A549 (cell line): ENCODE measurements at regions not wholly inside any gene's neighbourhood (a gene's known extent, or its start where the extent isn't known, plus 50 kb on each side); places are given as distances from the start of the nearest gene placed in this dataset.

Experiments
- ATAC-seq, 2 experiments: fragments of 200-7000 bp in 1 of 2; fragments of >200 bp in 1 of 2; cut with Nextera tagmentation in 1 of 2; cut with Tn5 transposase in 1 of 2; 3 replicates each; pipeline versions ENCODE4 v1.8.0 to v1.9.1; 2018 to 2020; ENCODE audit warnings: mild to moderate bottlenecking in 1 of 2, moderate library complexity in 1 of 2
- CTCF ChIA-PET: fragments of 300-600 bp; sonication (Branson Sonifier 250); formaldehyde crosslinking; extraction: SDS; loops from one replicate; lab custom pipeline; 2021; ENCODE audit warnings: antibody characterized with exemption, inconsistent platforms; lab: Yijun Ruan, JAX
- POLR2A ChIA-PET: fragments of 350-600 bp; formaldehyde crosslinking; extraction: SDS; loops from one replicate; lab custom pipeline; 2021; ENCODE audit warnings: antibody characterized with exemption, inconsistent platforms; lab: Yijun Ruan, JAX
- DNase-seq, 2 experiments: peaks; one replicate each; pipeline versions ENCODE4 v3.0.0 to v3.0.0-alpha.2; 2011 to 2016; ENCODE audit warnings: low read depth in 1 of 2, low spot score in 1 of 2
- FAIRE-seq: peaks from 2 replicates; lab custom pipeline; 2011; peaks lifted over from hg19 to GRCh38; lab: Jason Lieb, UNC
- H3K27ac ChIP-seq, 2 experiments: fragments of >200 bp; sonication (Bioruptor Twin); formaldehyde crosslinking; 3 replicates each; pipeline ENCODE4 v1.5.1; 2016 to 2017
- H3K4me1 ChIP-seq: fragments of >200 bp; sonication (Bioruptor Twin); formaldehyde crosslinking; 3 replicates; pipeline ENCODE4 v1.6.1; 2016
- H3K4me2 ChIP-seq: fragments of >200 bp; sonication (Bioruptor Twin); formaldehyde crosslinking; 3 replicates; pipeline ENCODE4 v1.6.1; 2016
- H3K4me3 ChIP-seq: fragments of >200 bp; sonication (Bioruptor Twin); formaldehyde crosslinking; 3 replicates; pipeline ENCODE4 v1.5.1; 2016
- H3K9me3 ChIP-seq: fragments of >200 bp; sonication (Bioruptor Twin); formaldehyde crosslinking; 3 replicates; pipeline ENCODE4 v1.6.1; 2016
- BCL3 ChIP-seq: fragments of >200 bp; sonication (Bioruptor Twin); formaldehyde crosslinking; IDR thresholded peaks from 3 replicates; pipeline ENCODE4 v1.6.1; 2016
- CEBPB ChIP-seq, 2 experiments: fragments of >200 bp in 1 of 2; sonication (Bioruptor Twin) in 1 of 2; formaldehyde crosslinking in 1 of 2; IDR thresholded peaks; 2 replicates each; pipeline ENCODE4 v1.6.1; 2012 to 2016
- ELK1 ChIP-seq: fragments of 150-350 bp; IDR thresholded peaks from 2 replicates; pipeline ENCODE4 v1.6.1; 2014; ENCODE audit warnings: low read depth, mild to moderate bottlenecking, low read length
- FOSB ChIP-seq: fragments of 250-450 bp; sonication (Bioruptor Pico); IDR thresholded peaks from 2 replicates; pipeline ENCODE4 v1.5.0; 2020; ENCODE audit warnings: mild to moderate bottlenecking, moderate library complexity
- HES2 ChIP-seq: fragments of >200 bp; sonication (Bioruptor Twin); formaldehyde crosslinking; IDR thresholded peaks from 2 replicates; pipeline ENCODE4 v1.6.1; 2016
- JUN ChIP-seq, 2 experiments: fragments of >200 bp; sonication (Bioruptor Twin); formaldehyde crosslinking; IDR thresholded peaks; 2 replicates in 1 of 2; 3 replicates in 1 of 2; pipeline ENCODE4 v1.6.1; 2016 to 2017
- JUNB ChIP-seq: fragments of >200 bp; sonication (Bioruptor Twin); formaldehyde crosslinking; IDR thresholded peaks from 2 replicates; pipeline ENCODE4 v1.6.1; 2016
- MAX ChIP-seq: IDR thresholded peaks from 2 replicates; pipeline ENCODE4 v1.6.1; 2012
- NPAS2 ChIP-seq: fragments of 250-450 bp; sonication (Bioruptor Pico); IDR thresholded peaks from 2 replicates; pipeline ENCODE4 v1.8.0; 2022; ENCODE audit warnings: mild to moderate bottlenecking, moderate library complexity, borderline replicate concordance
- NR3C1 ChIP-seq: fragments of >200 bp; sonication (Bioruptor Twin); formaldehyde crosslinking; IDR thresholded peaks from 3 replicates; pipeline ENCODE4 v1.6.1; 2017
- POLR2AphosphoS2 ChIP-seq: conservative IDR thresholded peaks from 2 replicates; pipeline ENCODE4 v1.6.1; 2012; ENCODE audit warnings: low read length, improper control_type of control experiment, inconsistent platforms
- RAD21 ChIP-seq, 2 experiments: fragments of >200 bp in 1 of 2; sonication (Bioruptor Twin) in 1 of 2; formaldehyde crosslinking in 1 of 2; IDR thresholded peaks in 1 of 2; conservative IDR thresholded peaks in 1 of 2; 2 replicates in 1 of 2; 3 replicates in 1 of 2; pipeline ENCODE4 v1.6.1; 2012 to 2018; ENCODE audit warnings: inconsistent platforms in 1 of 2
- RARB ChIP-seq: fragments of 250-450 bp; sonication (Bioruptor Pico); IDR thresholded peaks from 2 replicates; pipeline ENCODE4 v1.8.0; 2021; ENCODE audit warnings: mild to moderate bottlenecking, moderate library complexity
- RCOR1 ChIP-seq: fragments of 150-350 bp; IDR thresholded peaks from 2 replicates; pipeline ENCODE4 v1.6.1; 2014; ENCODE audit warnings: antibody characterized with exemption, low read length, low read depth
- RNF2 ChIP-seq: fragments of 200-600 bp; sonication (generic); IDR thresholded peaks from 2 replicates; pipeline ENCODE4 v1.6.1; 2016; ENCODE audit warnings: low read depth, mild to moderate bottlenecking, antibody characterized with exemption, moderate library complexity, borderline replicate concordance
- SMC3 ChIP-seq: fragments of >200 bp; sonication (Bioruptor Twin); formaldehyde crosslinking; IDR thresholded peaks from 3 replicates; pipeline ENCODE4 v1.6.1; 2018; ENCODE audit warnings: inconsistent platforms
- SREBF2 ChIP-seq: fragments of 450-650 bp; IDR thresholded peaks from 2 replicates; pipeline ENCODE4 v1.6.1; 2014; ENCODE audit warnings: mild to moderate bottlenecking, moderate library complexity
- TP53 ChIP-seq: fragments of 250-450 bp; sonication (Bioruptor Pico); IDR thresholded peaks from 2 replicates; pipeline ENCODE4 v1.5.0; 2021; ENCODE audit warnings: mild to moderate bottlenecking, moderate library complexity
- ZC3H11A ChIP-seq: fragments of 450-650 bp; IDR thresholded peaks from 2 replicates; pipeline ENCODE4 v1.6.1; 2014; ENCODE audit warnings: antibody characterized with exemption, mild to moderate bottlenecking
- ZFP36 ChIP-seq: fragments of 450-650 bp; IDR thresholded peaks from 2 replicates; pipeline ENCODE4 v1.6.1; 2014; ENCODE audit warnings: borderline replicate concordance; ENCODE audit not compliant: partially characterized antibody
- ZSCAN20 ChIP-seq: fragments of 250-450 bp; sonication (Bioruptor Pico); IDR thresholded peaks from 2 replicates; pipeline ENCODE4 v1.8.0; 2022; ENCODE audit warnings: mild to moderate bottlenecking, moderate library complexity
- WGBS: methylation state at CpG from one replicate; pipeline ENCODE4 v1.1.6; 2017; ENCODE audit errors: missing lambda C conversion rate; 5-methylcytosine and 5-hydroxymethylcytosine counted together

GRCh38 chr3:170734735-170735065 lies 135.3 kb downstream of the RPL22L1 start:
- DNase-seq = no peak
- ATAC-seq = no peak
- Histone ChIP-seq H3K4me1 (no peaks in the 10 kb centered on the region), H3K27ac (no peak overlapping the region), H3K4me2 (no peak overlapping the region), H3K9me3 (no peaks in the 10 kb centered on the region), H3K4me3 (no peak overlapping the region)
- ChIA-PET POLR2A (no interaction called here), CTCF (no interaction called here)
- TF ChIP-seq RARB (CRISPR knock-in tag) (no peak), NPAS2 (no peak), BCL3 (no peak), TP53 (CRISPR knock-in tag) (no peak), FOSB (CRISPR knock-in tag) (no peak), SREBF2 (no peak), CEBPB (IDR thresholded peaks at IDR 0.05) (no peak)
- 78% methylated on average over 1 of the region's 1 CpG for WGBS
- no peak for FAIRE-seq

GRCh38 chr3:170734043-170734734 lies 135.8 kb downstream of the RPL22L1 start:
- ChIA-PET POLR2A (no interaction called here), CTCF (no interaction called here)
- no peak overlapping the region for H3K27ac ChIP-seq
- TF ChIP-seq ZSCAN20 (CRISPR knock-in tag) (no peak), HES2 (no peak), RAD21 (conservative IDR thresholded peaks at IDR 0.05 in 1 of 2, IDR thresholded peaks at IDR 0.05 in 1 of 2) (no peak), JUNB (no peak), JUN (IDR thresholded peaks at IDR 0.05) (no peak), RNF2 (no peak), ZC3H11A (no peak), NR3C1 (no peak), POLR2AphosphoS2 (no peak)
- ATAC-seq (no peak), FAIRE-seq (no peak), DNase-seq (no peak)
- WGBS = 69% methylated on average over 7 of the region's 7 CpGs
- H3K9me3 ChIP-seq = no peaks in the 10 kb centered on the region
- no peaks in the 10 kb centered on the region for H3K4me1 ChIP-seq
- no peak overlapping the region for H3K4me3 ChIP-seq
- H3K4me2 ChIP-seq = no peak overlapping the region

GRCh38 chr3:170732660-170733245 lies 137.2 kb downstream of the RPL22L1 start:
- H3K4me2 ChIP-seq = no peak overlapping the region
- H3K4me1 ChIP-seq = peaks cover 1% of the 10 kb centered on the region; the same call in 1 of the 3 replicates
- DNase-seq (no peak), ATAC-seq (no peak), FAIRE-seq (no peak)
- ChIA-PET POLR2A (no interaction called here), CTCF (no interaction called here)
- no peaks in the 10 kb centered on the region for H3K9me3 ChIP-seq
- H3K27ac ChIP-seq = no peak overlapping the region
- TF ChIP-seq RNF2 (no peak), HES2 (no peak), RCOR1 (no peak), ZFP36 (no peak), MAX (no peak), SMC3 (no peak), NR3C1 (no peak)
- no peak overlapping the region for H3K4me3 ChIP-seq

GRCh38 chr3:170731281-170731680 lies 138.7 kb downstream of the RPL22L1 start:
- TF ChIP-seq ELK1 (no peak), NPAS2 (no peak), MAX (no peak)
- Histone ChIP-seq H3K9me3 (no peaks in the 10 kb centered on the region), H3K4me1 (peaks cover 16% of the 10 kb centered on the region), H3K4me3 (no peak overlapping the region), H3K4me2 (no peak overlapping the region), H3K27ac (no peak overlapping the region)
- DNase-seq (no peak), FAIRE-seq (no peak), ATAC-seq (no peak)
- ChIA-PET CTCF (interaction anchor here (1.7 to 2.0 kb wide), 2 partner anchors 10 to 79 kb away, joined by 6 to 9 read pairs; no protein-coding TSS in a partner anchor), POLR2A (no interaction called here)
